GM19395 (cell line): ENCODE measurements at regions not wholly inside any gene's neighbourhood (a gene's known extent, or its start where the extent isn't known, plus 50 kb on each side); places are given as distances from the start of the nearest gene placed in this dataset.
"Not testable (repeated sequence)": the region's sequence is repeated elsewhere in the genome, so short reads cannot be mapped to it uniquely, and the experiment has no call there.

Experiments
- ATAC-seq: cut with Tn5 transposase; IDR thresholded peaks from one replicate; pipeline ENCODE4 v1.9.1; 2021; ENCODE audit warnings: mild to moderate bottlenecking, moderate library complexity; ENCODE audit not compliant: unreplicated experiment

- no peak for ATAC-seq
Observed at GRCh38 chr1:218494449-218494852, 149.3 kb downstream of the TGFB2 start.

- no peak for ATAC-seq
Observed at GRCh38 chr1:218495931-218496330, 150.8 kb downstream of the TGFB2 start.

DNA sequence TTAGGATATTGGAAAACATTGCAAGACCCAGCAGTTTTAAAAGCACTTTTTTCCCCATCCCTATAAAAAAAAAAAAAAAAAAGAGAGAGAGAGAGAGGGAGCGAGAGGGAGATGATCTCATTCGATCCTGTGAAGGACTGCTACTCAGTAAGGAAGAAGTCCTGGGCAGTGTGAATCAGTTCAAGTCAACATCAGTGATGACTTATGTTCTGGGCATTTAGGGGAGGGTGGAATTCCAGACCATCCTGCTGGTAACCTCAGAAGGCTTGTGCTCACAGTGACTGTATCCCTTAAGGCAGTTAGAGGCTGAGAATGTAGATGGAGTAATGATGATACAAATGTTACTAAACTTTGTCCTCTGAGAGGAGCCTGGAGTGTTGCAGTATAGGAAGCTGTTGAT lies 151.4 kb downstream of the TGFB2 start:
- ATAC-seq: no peak

DNA sequence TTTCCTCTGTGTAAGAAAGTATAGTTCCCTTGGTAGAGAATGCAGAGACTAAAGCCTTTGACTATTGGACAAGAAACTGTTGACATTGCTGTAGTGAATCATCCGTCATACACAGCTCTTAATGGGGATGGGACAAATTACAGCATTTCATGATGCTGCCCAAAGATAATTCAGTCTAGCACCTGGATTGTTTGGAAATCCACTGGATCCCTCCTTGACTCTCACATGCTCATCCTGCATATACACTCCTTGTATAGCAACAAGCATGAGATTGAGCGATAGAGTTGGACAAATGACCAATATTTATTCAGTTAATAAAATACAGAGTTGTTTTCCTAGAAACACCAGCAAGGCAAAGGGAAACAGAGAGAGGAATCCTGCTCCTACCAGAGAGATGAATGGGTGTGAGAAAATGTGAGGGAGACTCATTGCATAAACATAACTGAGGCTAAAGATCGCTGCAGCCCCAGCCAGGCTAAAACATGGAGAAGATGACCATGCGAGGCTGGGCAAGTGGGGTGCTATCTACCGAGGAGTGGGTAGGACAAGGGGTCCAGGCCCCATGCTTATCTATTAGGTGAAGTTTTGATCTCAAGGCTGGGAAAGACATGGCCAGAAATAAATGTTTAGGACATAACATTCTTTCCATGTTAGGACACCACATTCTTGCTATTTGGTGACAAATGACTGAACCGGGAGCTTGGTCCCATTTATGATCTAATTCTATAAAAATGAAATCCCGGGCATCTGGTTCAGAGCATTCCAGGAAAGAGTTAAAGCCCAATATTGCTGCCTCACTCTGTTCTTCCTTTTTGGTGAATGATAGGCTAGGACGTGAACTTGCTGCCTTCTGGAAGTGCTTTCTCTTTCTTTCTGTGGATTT lies 153.2 kb downstream of the TGFB2 start:
- no peak for ATAC-seq

GRCh38 chr1:218499011-218499691 lies 154.0 kb downstream of the TGFB2 start:
- ATAC-seq: no peak

DNA sequence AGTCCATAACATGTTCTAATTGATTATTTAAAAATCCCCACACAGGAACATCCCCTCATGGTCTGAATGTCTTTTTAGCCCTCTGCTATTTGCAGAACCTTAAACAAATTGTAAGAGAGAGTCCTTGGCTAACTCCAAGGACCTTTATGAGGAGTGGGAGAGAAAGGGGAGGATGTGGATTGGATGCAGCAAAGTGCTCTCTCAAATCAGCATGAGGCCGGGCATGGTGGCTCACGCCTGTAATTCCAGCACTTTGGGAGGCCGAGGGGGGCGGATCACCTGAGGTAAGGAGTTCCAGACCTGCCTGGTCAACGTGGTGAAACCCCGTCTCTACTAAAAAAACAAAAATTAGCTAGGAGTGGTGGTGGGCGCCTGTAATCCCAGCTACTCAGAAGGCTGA lies 154.8 kb downstream of the TGFB2 start:
- no peak for ATAC-seq

- no peak for ATAC-seq
Observed at GRCh38 chr1:218501161-218501560, 156.0 kb downstream of the TGFB2 start.

GRCh38 chr1:218502383-218502782 lies 157.2 kb downstream of the TGFB2 start:
- ATAC-seq: no peak

GRCh38 chr1:218503102-218503501 lies 158.0 kb downstream of the TGFB2 start:
- no peak for ATAC-seq

DNA sequence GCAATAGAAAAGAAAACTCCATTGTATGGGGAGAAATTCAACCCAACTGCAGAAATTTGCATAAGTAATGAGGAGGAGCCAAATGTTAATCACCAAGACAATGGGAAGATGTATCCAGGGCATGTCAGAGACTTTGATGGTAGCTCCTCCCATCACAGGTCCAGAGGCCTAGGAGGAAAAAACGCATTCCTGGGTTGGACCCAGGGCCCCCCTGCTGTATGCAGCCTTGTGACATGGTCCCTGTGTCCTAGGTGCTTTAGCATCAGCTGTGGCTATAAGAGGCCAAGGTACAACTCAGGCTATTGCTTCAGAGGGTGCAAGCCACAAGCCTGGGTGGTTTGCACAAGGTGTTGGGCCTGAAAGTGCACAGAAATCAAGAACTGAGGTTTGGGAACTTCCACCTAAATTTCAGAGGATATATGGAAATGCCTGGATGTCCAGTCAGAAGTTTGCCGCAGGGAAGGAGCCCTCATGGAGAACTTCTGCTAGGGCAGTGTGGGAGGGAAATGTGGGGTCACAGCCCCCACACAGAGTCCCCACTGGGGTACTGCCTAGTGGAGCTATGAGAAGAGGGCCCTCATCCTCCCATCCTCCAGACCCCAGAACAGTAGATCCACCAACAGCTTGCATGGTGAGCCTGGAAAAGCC lies 162.3 kb downstream of the TGFB2 start:
- no peak for ATAC-seq

- peak; percentile 78 for ATAC-seq
Observed at GRCh38 chr1:218510153-218510772, 165.1 kb downstream of the TGFB2 start.

- ATAC-seq: no peak
Observed at GRCh38 chr1:218513328-218513727, 168.2 kb downstream of the TGFB2 start.

DNA sequence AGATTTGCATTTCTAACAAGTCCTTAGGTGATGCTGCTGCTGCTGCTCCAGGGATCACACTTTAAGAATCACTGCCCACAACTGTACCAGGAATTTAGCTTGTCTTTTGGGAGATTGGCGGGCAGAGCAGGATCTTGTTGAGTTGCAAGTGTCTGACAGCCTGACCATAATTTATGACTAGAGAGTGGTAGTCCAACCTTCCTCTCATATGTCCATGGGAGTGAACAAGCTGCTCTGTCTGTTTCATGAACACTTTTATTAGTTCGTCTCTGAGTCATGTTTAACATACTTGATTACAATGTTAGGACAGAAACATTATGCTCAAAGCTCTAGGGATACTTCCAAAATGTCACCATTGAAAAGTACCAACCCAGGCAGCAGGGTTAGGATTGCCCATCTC lies 169.6 kb downstream of the TGFB2 start:
- no peak for ATAC-seq

- ATAC-seq: no peak
Observed at GRCh38 chr1:218516526-218516925, 171.4 kb downstream of the TGFB2 start.

GRCh38 chr1:218517459-218517858 lies 172.3 kb downstream of the TGFB2 start:
- no peak for ATAC-seq

DNA sequence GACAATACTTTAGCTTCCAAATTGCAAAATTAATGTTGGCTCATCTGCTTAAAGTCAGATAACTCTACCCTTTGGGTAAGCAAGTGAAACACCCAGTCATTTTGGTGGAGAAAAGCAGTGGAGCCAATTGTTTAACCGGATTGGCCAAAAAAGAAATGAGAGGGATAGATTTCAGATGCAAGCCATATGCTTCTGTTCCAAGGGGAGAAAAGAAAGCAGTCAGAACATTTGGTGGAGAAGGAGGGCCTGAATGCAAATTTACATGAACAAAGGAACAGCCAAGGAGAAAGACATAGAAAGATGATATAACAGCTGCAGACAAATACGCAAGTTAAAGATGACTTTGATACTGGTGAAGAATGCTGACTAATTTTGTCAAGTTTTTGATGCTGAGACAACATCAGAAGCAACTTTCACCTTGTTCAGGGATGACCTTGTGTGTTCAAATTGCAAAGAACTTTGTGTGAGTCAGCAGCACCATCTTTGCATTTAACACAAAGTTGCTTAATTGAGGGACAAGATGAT lies 173.1 kb downstream of the TGFB2 start:
- no peak for ATAC-seq

DNA sequence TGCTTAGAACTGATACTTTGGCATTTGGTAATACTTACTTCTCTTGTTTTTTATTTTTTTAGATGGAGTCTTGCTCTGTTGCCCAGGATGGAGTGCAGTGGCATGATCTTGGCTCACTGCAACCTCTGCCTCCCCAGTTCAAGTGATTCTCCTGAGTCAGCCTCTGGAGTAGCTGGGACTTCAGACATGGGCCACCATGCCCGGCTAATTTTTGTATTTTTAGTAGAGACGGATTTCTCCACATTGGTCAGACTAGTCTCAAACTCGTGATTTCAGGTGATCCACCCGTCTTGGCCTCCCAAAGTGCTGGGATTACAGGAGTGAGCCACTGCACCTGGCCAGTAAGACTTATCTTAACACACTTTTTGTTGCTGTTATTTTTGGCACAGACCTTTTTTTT lies 175.5 kb downstream of the TGFB2 start:
- not testable (repeated sequence) for ATAC-seq

DNA sequence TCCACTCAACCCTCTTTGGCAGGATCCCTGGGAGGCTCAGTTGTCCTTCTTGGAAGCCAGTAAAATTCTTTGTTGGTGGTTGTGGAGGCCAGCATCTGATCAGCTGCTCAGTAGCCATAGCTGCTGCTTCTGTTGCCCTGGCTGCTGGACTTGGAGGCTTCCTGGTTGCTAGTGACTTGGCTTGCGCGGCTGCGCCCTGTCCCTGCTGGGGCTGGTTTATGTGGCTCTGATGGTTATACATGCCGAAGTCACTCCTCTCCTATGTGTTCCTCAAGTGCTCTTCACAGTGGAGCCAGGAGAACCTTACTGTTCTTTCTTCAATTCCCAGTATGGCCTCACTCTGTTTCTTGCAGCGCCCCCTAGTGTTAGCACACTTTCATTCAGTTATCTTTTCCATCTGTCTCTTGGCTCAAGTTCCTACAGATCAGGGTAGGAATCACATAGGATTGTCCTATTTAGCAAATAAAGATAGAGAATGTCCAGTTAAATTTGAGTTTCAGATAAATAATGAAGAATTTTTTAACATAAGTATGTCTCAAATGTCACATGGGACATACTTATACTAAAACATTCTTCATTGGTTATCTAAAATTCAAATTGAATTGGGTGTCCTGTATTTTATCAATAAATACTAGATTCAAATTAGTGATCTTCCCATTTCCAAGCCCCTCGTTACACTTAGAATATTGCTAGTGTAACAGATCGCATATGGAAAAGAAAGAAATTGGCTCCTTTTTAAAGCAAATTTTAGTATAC lies 176.5 kb downstream of the TGFB2 start:
- ATAC-seq: peak; percentile 87

DNA sequence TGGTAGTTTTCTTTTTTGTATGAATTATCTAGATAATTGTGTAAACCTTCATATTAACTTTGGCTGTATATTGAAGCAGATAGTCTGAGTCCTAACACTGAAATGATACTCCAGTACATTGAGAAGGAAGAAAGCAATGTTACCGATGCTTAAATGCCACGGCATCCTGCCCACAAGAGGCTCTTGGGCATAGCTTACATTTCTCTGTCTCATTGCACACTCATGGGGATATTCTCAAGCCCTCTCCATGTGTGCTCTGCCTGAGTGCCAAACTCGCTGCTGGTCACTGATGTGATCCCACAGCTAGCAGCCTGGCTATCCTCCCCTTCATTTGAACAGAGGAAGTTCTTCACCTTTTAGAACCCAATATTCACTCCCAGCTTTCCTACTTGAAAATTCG lies 179.4 kb downstream of the TGFB2 start:
- no peak for ATAC-seq

DNA sequence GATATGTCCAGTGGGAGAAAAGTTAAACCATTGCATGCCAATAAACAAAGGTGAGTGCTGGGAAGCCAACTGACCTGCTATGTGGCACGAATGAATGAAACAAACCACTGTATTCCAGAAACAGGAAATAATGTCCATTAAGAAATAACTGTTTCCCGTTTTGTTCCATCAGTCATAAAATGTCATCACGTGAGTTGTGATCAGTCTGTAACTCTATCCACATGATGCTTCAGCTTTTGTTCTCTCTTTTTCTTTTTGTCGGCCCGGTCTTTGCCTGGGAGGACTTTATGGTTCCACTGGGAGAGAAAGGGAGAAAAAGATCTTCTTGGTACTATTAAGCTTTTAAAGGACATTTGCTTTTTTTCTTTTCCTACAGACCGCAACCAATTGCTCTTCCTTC lies 179.9 kb downstream of the TGFB2 start:
- no peak for ATAC-seq
